ENCODE measurements at regions not wholly inside any gene's neighbourhood (a gene's known extent, or its start where the extent isn't known, plus 50 kb on each side); places are given as distances from the start of the nearest gene placed in this dataset.

DNA sequence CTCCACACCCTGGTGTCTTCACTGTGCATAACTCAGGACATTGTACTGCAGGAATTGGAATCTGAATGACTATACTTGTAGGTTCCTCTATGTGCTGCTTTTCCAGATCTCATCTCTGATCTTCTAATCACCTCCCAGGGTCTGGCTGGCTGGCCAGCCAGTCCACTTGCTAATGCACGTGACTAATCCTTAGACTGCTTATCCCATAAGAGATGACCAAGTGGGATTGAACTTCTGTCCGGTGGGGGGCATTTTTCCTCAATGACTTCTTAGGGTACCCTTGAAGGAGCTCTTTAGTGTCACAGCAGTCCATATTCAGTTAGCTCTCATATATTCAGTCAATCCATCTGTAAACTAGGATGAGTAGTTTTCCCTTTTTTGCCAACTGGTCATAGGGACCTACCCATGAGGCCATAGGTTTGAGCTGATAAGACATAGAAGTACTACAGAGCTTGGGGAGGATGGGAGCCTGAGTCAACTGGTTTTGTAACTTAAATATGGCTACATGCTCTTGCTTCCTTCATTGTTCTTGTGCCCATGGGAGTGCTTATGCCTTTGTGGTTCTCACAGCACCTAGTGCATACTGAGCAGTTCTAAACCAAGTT, 71.9 kb upstream of the WDR1 start:
- no peaks in the 10 kb centered on the region for H3K36me3 ChIP-seq
- H3K9me3 ChIP-seq, result no peaks in the 10 kb centered on the region
- H3K4me3 ChIP-seq, result no peak overlapping the region
- TF ChIP-seq, protein P1, sequence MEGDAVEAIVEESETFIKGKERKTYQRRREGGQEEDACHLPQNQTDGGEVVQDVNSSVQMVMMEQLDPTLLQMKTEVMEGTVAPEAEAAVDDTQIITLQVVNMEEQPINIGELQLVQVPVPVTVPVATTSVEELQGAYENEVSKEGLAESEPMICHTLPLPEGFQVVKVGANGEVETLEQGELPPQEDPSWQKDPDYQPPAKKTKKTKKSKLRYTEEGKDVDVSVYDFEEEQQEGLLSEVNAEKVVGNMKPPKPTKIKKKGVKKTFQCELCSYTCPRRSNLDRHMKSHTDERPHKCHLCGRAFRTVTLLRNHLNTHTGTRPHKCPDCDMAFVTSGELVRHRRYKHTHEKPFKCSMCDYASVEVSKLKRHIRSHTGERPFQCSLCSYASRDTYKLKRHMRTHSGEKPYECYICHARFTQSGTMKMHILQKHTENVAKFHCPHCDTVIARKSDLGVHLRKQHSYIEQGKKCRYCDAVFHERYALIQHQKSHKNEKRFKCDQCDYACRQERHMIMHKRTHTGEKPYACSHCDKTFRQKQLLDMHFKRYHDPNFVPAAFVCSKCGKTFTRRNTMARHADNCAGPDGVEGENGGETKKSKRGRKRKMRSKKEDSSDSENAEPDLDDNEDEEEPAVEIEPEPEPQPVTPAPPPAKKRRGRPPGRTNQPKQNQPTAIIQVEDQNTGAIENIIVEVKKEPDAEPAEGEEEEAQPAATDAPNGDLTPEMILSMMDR (IDR thresholded peaks at IDR 0.05), result no peak
- H3K27me3 ChIP-seq, result no peaks in the 10 kb centered on the region
- 90 to 96% methylated on average over 2 of the region's 2 CpGs for WGBS, 2 donors
- intact Hi-C loops (cut with DNase I), result no loop called here
- DNase-seq, result no peak
- no peak overlapping the region for H3K27ac ChIP-seq
- ATAC-seq, result no peak
- peaks cover 0 to 12% (median 0%) of the 10 kb centered on the region in 9 donors for H3K4me1 ChIP-seq

- intact Hi-C loops (cut with DNase I), result no loop called here
- Histone ChIP-seq H3K4me1 (peaks cover 0 to 23% (median 0%) of the 10 kb centered on the region in 9 donors), H3K9me3 (no peaks in the 10 kb centered on the region), H3K27me3 (no peaks in the 10 kb centered on the region), H3K27ac (peak overlapping the region in 3 of 10 donors; percentile 15 to 47 (median 27)), H3K36me3 (no peaks in the 10 kb centered on the region), H3K4me3 (no peak overlapping the region)
- TF ChIP-seq, protein P1 (IDR thresholded peaks at IDR 0.05), result peak in 3 of 9 donors; percentile 11 to 25 (median 17)
- ATAC-seq (peak in 2 of 8 donors; percentile 40 to 48), DNase-seq (no peak)
- WGBS, 2 donors, result 26 to 36% methylated on average over 3 of the region's 3 CpGs
Measured at GRCh38 chr4:10186228-10187214, 69.9 kb upstream of the WDR1 start.

DNA sequence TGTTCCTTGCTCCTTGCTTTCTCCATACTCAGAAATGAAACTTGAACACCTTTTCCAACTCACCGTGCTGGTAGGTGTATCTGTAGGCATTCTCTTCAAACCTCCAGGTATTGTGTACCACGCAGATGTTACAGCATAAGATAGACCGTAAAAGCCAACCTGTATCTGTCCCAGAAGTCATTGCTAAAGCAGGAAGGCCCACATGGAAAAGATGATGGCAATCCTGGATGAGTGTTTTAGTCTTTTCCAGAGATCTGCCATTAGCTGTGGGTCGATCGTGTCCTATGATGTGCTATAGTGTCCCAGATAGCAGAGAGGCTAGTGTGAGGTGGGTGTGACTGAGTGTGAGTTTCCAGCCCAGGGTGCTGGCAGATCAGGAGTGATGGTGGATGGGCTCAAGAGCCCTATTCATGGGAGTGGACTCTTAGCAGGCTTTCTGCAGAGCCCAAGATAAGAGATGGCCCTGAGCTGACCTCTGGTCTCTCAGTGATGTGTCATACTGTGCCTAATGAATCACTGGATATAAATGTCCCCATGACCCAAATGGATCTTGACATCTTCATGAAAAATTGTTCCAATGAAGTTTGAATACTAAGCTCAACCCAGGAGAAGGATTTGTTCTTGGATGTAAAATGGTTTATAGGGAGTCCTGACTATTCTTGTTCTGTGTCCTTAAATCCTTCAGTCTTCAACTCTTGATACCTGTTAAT, 69.1 kb upstream of the WDR1 start:
- intact Hi-C loops (cut with DNase I), result no loop called here
- TF ChIP-seq, protein P1 (IDR thresholded peaks at IDR 0.05), result no peak
- peaks cover 0 to 32% (median 3%) of the 10 kb centered on the region in 9 donors for H3K4me1 ChIP-seq
- peak overlapping the region in 3 of 10 donors; percentile 15 to 47 (median 27) for H3K27ac ChIP-seq
- peak; percentile 29 to 92 (median 82) for ATAC-seq
- H3K27me3 ChIP-seq, result no peaks in the 10 kb centered on the region
- 70 to 71% methylated on average over 5 of the region's 5 CpGs for whole genome bisulfite sequencing, 2 donors
- no peaks in the 10 kb centered on the region for H3K9me3 ChIP-seq
- no peak for DNase-seq
- no peak overlapping the region for H3K4me3 ChIP-seq
- no peaks in the 10 kb centered on the region for H3K36me3 ChIP-seq

GRCh38 chr4:10184501-10184938, 67.9 kb upstream of the WDR1 start:
- no peak overlapping the region for H3K4me3 ChIP-seq
- H3K27ac ChIP-seq, result no peak overlapping the region
- no peak for DNase-seq
- WGBS, 2 donors, result 85 to 91% methylated on average over 7 of the region's 7 CpGs
- H3K27me3 ChIP-seq, result no peaks in the 10 kb centered on the region
- intact Hi-C loops (cut with DNase I), result no loop called here
- no peak for ATAC-seq
- no peaks in the 10 kb centered on the region for H3K9me3 ChIP-seq
- peaks cover 0 to 40% (median 4%) of the 10 kb centered on the region in 9 donors for H3K4me1 ChIP-seq
- H3K36me3 ChIP-seq, result no peaks in the 10 kb centered on the region
- TF ChIP-seq, protein P1 (IDR thresholded peaks at IDR 0.05), result no peak
